Activated CD4-positive, alpha-beta T cell treated with anti-CD3 and anti-CD28 coated beads, Interleukin-2, amount 50 U/mL, for 48 hours (primary cell): ENCODE measurements at regions not wholly inside any gene's neighbourhood (a gene's known extent, or its start where the extent isn't known, plus 50 kb on each side); places are given as distances from the start of the nearest gene placed in this dataset.
A peak's percentile ranks its signal among the peaks of the same experiment; 100 is the strongest.

ENCODE experiments used
- DNase-seq, 2 experiments: peaks; one replicate each; pipeline ENCODE4 v3.0.0-alpha.2; 2020

DNA sequence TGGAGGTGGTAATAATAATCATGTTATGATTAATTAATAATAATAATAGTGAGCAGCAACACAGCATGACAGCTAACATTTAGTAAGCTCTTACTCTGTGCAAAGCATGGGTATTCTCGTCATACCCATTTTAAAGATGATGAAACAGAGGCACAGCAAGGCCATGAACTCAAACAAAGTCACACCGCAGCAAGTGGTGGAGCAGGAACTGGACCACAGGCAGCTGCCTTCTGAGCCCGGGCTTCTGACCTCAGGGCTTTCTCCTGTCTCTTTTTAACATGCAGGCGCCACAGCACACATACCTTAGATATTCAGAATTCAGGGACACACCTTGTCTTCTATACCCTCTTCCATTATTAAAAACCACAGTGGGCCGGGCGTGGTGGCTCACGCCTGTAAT, 50.7 kb upstream of the SPATA12 start:
- no peak for DNase-seq

DNA sequence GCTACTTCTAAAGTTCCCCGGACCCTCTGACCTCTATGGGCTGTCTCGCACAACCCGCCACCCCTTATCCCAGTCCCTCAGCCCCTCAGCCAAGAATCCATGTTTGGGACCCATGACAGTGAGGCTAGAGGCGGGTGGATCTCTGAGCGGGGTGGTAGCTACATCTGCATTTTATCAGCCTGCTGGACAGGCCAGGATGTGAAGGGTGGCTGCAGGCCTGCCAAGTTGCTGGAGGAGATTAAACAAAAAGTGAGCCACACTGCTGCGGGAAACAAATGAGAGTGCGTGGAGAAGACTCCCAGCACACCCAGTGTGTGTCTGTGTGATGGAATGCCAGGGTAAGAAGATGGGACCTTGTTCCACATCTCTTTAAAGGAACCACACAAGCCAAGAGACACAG, 51.1 kb upstream of the SPATA12 start:
- DNase-seq, result no peak

DNA sequence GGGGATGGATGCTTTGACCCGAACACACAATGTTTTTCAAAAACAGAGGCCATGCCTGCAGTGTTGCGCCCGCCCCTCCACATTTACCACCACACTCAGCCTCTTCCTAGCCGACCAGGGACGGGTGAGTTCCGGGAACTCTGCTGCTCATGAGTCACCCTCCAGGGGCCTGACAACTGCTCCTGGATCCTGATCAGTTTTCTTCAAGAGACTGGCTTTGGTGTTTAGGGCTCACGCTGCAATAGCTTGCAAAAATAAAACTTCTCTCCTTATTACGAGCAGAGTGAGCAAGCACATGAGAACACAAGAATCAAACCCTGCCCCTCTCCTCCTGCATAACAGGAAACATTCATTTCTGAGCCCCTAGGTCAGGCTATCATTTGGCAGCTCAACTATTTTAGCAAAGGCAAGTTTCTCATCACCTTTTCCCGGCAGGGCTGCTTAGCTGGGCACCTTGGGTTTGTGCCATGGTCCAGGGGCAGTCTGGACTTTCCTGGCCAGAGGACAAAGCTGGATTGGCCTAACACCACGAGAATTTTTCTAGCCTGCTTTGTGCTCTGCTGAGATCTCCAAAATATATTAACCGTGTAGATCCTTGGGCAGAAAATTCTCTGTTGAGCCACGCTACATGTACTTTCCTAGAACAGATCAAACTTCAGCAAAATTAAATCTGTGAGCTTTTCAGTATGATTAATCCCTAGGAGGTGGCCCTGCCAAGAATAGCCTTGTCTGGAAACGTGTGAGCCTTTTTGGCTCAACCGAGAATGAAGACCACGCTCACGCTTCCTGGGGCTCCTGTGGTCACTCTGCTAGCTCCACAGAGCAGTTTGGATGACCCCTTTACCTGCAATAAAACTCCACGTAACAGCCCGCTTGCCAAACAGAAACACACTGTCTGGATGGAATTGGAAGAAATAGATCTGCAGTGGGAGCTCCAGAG, 52.7 kb upstream of the SPATA12 start:
- DNase-seq, result no peak

DNA sequence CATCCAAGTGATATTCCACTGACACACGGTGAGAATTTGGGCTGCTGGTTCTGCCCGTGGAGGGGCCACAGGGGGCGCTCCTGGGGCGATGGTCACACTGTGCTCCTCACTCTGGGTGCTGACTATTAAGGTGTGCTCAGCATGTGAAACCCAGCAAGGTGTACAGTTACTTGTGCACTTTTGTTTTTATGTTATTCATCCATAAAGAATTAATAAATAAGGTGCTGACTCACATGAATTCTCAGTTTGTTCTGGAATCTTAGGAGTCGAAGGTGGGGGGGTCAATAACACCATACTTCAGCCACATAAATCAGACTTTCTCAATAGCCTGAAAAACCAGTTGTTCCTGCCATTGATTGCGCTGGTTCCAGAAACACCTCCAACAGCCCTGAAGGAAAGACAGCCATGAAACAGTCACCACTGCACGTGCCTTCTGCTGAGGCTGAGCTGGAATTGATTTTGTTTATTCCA, 53.5 kb upstream of the SPATA12 start:
- DNase-seq, result no peak

DNA sequence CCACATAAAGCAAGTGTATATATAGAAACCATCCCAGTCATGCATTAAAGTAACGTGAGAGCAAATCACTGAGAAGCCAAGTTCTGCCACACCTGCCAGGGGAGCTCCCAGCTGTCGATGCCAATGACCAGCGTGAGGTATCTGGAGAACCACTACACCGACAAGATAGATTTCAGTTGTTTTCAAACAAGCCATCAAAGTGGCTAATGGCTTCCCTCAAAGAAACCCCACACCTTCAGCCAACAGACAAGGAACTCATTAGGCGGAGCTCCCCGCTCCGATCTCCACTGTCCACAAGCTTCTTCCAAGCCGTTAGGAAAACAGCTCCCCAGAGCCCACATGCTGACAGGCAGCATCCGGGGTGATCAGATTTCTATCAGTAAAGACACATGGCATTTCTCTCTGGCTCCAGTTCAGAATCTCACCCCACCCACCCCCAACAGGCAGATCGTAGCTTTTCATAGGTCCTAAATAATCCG, 54.2 kb upstream of the SPATA12 start:
- DNase-seq, result no peak

DNA sequence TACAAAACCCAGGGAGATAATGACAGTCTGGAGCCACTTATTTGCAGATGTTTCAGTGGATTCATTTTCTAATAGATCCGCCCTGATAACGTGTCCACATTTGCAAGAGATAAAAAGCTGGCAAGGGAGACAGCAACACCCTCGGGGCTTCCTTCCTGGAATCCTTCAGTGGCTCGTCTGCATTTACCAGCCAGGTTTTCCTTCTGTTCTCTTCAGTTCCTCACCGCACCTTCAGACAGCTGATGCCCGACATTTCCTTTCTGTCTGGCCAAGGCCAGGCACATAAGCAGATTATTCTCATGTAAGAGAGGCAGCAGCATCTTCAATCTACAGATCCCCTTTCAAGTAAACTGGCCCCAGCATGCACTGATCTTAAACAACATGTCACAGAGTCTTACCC, 56.2 kb upstream of the SPATA12 start:
- DNase-seq, result no peak

DNA sequence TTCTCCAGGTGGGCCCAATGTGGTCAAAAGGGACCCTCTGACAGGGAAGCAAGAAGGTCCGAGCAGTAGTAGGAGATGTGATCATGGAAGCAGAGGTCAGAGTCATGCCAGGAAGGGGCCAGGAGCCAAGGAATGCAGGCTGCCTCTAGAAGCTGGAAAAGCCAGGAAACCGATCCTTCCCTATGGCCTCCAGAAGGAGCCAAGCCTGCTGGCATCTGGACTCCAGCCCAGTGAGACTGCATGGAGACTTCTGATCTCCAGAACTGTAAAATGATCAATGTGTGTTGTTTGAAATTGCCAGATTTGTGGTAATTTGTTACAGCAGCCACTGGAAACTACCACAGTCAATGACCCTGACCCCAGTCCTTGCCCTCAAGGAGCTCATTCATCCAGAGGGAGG, 56.8 kb upstream of the SPATA12 start:
- DNase-seq, result no peak

DNA sequence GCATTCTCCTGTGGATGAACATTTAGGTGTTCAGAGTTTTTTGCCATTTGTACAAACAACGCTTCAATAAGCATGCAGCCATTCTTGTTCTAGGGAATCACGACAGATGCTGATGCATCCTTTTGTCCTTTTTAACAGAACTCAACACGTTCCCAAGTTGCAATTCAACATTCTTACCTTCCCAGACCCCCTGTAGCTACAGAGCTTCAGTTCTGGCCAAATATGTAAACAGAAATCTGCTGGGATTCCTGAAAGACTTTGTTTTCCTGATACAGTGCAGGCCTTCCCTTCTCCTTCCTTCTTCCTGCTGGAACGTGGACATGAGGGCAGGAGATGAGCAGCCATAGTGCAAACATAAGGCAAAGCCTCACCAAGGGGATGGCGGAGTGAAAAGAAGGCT, 59.1 kb upstream of the SPATA12 start:
- DNase-seq, result no peak

DNA sequence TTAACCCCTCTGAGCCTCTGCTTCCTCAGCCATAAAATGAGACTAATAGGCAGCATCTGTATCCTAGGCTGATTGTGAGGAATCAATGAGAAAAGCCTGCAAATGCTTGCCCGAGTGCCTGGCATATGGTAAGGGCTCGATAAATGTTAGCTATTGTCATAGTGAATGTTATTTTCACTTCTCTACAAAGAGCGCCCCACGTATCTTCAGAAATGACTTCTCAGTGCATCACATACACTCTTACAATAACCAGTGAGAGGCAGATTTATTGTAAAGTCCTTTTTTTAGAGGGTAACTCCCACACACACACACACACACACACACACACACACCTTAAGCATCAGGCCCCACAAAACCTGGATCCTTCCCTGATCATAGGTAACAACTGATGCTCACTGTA, 60.5 kb upstream of the SPATA12 start:
- DNase-seq, result no peak

DNA sequence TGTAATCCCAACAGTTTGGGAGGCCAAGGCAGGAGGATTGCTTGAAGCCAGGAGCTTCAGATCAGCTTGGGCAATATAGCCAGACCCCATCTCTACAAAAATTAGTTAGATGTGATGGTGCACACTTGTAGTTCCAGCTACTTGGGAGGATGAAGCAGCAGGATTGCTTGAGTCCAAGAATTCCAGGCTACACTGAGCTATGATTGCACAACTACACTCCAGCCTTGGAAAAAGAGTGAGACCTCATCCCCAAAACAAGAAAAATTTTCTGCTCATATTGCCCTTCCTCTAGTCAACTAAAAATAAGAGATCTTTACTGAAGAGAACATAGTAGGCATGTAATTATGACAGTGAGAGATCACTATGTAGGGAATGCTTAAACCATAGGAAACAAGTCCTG, 60.9 kb upstream of the SPATA12 start:
- DNase-seq, result no peak

DNA sequence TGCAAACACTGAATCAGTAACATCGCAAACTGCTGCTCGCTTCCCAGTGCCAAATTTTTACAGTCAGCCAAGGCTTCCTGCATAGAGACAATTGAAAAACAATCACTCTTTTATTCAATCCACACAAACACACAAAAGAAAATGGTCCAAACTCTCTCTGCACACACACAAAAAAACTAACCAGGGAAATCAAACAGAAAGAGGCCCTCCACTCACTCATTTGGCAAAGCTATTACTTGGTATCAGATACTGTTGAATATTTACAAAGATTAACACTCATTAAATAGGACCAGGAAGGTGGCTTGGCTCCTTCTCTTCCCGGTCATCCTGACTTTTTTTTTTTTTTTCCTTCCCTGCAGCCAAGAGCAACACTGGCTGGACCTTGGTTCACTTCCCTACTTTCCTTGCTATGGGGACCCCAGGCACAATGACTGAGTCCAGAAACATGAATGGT, 62.4 kb upstream of the SPATA12 start:
- no peak for DNase-seq

DNA sequence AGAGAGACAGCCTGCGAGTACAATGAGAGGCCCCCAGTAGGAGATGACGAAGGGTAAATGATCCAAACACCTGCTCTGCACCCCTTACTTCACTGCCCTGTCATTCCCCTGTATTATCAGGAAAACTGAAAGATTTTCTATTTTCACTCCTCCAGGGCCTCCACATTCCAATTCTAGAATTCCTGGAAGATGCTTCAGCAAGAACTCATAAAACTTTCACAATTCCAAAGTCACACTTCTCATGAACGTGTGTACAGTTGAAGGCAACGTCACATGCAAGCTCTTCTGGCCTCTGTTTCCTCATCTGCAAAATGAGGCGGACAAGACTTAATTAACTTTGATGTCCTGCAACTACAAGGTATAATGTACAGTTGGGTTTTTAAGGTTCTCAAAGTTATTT, 62.8 kb upstream of the SPATA12 start:
- DNase-seq, result no peak

DNA sequence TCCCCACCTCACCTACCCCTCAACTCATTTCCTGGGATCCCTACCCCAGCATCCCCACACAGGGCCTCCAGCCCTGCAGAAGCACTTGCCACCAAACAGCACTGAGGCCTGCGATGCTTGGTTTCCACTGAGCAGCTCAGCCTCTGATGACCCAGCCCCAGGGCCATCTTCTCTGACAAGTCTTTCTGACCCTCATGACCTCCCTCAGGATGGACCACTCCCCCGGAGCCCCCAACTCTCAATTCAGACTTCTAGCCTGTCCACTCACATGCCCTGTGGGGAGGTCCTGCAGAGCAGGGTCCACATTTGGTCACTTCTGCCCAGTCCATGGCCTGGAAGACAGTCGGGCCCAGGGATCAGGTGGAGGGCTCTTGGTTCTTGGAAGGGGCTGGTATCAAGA, 63.4 kb upstream of the SPATA12 start:
- DNase-seq, result no peak

DNA sequence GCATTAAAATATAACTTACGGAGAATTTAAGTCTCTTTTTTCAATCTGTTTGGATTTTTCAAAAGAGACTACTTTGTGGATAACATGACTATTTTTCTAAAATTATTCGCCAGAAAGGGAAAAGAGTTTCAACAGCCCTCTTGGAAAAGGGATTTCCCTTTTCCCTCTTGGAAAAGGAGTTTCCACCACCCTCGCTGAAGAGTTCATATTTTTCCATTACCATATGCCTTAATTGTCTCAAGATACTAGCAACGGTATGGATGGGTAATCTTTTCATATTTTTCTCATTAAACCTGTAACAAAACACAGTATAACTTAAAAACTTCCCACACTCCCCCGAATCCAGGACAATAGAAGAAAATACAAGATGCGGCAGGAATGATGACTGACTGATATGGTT, 66.1 kb upstream of the SPATA12 start:
- no peak for DNase-seq

DNA sequence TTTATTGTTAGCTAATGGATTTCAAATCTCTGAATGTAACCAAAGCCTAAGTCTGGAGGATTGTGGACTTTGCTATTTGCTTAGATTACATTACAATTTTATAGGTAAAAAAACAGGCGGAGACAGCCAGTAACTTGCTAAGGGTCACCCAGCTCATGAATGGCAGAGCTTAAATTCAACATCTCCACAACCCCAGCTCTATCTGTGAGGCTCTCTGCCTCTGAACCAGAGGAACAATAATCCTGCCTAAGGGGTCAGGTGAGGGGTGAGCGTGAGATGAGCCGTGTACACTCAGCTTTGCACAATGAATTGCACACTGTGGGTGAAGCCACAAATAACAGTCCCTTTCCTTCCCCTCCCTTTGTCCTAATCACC, 69.8 kb upstream of the SPATA12 start:
- no peak for DNase-seq

DNA sequence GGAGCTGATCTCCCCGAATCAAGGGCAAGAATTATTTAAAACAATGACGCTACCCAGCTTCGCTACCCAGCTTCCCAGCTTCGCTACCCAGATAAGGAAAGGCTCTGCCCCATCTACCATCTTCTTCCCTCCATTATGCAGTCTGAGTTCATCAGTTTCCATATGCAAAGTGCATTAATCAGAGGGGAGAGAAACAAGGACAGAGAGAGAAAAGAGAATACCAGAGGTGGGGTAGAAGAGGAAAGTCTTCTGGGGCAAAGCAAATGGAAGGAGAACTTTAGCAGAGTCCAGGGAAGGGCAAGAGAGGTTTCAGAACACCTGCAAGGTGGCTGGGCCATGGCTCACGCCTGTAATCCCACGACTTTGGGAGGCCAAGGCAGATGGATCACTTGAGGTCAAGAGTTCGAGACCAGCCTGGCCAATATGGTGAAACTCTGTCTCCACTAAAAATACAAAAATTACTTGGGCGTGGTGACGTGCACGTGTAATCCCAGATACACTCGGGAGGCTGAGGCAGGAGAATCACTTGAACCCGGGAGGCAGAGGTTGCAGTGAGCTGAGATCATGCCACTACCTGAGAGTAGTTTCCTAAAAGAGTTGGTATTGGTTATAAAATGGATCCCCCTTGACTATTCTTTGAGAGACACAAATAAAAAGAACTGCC, 70.4 kb upstream of the SPATA12 start:
- DNase-seq, result no peak

DNA sequence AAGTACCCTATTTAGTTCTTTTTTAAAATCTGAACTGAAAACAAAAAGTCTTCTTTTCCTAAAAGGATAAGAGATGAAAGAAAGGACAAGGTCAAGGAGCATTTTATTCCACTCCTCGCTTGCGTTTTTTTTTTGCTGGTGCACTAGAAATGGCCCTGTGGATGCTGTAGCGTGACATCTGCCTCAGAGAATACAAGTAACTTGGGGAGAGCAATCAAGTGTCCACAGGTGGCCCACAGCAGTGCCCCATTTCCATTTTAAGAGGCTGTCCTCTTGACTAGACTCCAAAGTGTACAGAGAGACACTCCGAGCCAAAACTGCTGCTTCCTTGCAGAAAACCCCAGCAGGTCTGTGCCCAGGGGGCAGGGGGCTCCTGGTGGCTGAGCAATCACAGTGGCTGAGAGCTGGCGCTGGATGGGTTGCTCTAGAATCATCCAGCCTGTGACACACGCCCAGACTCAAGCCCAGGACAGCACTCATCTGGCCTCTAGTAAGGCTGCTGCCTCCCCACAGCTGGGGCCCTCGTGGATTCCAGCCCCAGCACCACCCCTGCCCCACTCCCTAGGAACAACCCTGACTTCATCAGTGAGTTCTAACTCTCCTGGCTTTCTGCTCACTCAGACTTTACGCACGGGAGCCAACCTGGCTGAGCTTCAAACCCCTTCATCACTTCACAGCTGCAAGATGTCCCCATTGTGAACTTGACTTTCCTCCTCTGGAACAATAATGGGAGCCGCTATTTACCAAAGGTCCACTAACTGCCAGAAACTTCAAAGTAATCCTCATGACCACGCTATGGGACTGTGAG, 71.1 kb upstream of the SPATA12 start:
- DNase-seq, result no peak

DNA sequence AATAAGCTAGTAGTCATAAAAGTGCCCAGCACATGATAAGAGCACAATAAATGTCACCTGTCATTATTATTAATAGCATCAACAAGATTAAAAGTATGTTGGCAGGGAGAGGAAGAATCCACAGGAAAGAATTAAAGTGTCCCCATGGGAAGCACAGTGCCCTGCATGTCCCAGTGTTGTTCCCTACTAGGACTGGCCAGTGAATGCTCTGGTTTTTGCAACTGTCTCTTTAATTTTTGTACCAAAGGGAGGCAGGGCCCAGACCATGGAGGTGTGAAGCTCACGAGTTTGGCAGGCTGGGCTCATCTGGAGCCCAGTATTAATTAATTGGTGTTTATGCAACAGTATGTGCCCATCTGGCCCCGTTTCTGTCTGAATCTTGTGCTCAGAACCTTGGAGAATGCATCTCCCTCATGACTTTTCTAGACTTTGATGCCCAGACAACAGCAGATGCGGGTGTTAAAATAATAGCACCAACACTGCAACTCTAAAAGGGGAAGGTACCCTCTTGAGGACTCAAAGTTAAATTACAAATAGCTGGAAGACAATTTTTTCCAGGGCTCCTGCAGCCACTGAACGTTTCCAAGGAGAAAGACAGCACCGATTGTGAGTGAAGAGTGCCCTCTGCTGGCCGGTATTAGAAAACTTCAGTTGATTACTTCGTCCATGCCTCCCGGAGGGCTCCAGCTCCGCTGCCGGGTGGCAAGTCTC, 71.9 kb upstream of the SPATA12 start:
- peak; percentile 73 to 79 for DNase-seq

DNA sequence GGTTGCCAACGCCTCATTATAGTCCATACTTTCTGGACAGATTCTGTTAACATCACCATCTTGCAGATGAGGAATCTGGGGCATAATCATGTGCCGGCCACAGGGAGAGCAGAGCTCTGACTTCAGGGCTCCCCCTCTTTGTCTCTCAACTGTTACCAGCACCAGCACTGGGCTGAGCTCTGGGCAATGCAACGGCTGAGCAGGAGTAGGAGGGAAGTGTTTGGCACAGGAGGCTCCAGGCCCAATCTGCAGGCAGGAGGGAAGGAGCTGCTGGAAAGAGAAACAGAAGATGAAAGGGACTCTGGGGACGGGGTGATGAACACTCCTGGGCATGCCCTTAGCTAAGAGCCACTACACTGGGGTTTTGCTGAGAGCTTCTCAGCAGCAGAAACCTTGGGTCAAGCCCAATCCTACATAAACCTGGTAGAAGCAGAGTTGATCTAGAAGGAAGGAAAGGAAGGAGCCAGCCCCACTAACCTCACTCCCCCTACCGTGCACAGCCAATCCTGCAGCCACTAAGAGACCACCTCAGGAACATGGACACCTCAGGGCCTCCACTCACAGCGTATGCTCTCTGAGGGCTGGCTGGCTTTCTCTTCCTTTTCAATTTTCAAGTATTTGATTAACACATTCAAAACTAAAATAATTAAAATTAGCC, 73.1 kb upstream of the SPATA12 start:
- no peak for DNase-seq

DNA sequence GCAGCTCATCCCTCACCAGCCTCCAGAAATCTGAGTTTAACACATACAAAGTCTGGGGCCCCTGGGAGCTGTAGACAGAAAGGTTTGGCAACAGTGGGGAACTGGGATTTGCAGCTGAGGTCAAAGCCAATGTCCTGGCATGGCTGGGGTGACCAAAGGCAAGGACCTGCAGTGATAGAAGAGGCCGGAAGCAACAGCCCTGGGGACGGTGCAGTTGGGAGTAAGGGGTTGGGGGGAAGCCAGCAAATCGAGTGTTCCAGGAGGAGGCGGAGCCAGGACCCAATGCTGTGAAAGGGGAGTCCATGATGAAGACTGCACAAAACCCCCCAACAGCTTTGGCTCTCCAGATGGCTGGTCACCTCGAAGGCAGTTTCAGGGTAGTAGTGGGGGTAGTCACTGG, 74.1 kb upstream of the SPATA12 start:
- no peak for DNase-seq

DNA sequence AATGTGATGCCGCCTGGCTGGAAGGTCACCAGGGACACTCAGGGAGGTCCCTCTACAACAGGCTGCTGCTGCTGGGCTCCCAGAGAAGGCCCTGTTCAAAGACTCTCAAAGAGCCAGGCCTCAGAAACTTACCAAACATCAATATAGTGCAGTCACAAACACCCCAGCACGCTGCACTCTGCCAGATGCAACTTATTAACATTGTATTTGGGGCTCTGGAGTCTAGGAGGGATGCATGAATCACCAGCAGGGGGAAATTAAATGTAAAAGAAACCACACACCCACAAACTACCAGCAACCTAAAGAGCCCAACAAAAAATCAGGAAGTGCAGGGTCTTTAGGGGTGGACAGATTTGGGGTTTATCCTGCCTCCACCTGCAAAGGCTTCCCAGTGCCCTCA, 74.6 kb upstream of the SPATA12 start:
- DNase-seq, result no peak

DNA sequence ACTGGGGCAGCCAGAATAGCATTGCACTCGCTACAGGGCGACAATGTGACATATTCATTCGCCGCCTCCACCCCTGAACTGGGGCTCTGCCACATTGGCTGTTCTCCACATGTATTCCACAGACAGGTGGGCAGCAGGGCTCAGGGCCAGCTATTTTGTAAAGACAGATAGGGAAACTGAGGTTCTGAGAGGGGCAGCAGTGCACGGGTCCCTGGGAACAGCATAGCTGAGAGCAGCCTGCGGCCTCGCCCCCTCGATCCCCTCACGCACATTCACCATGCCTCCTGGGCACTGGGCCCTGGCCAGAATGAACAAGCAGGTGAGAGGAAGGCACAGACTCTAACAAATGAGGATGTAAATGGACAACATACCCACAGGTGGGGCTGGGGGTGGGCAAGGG, 75.0 kb upstream of the SPATA12 start:
- no peak for DNase-seq
